Activated CD4-positive, alpha-beta T cell treated with anti-CD3 and anti-CD28 coated beads for 48 hours (primary cell): ENCODE measurements at regions not wholly inside any gene's neighbourhood (a gene's known extent, or its start where the extent isn't known, plus 50 kb on each side); places are given as distances from the start of the nearest gene placed in this dataset.
"Not testable (repeated sequence)": the region's sequence is repeated elsewhere in the genome, so short reads cannot be mapped to it uniquely, and the experiment has no call there.

Source experiments
- DNase-seq: peaks from one replicate; pipeline ENCODE4 v3.0.0-alpha.2; 2020

GRCh38 chr1:232147215-232147614, 482.7 kb downstream of the SIPA1L2 start:
- no peak for DNase-seq

GRCh38 chr1:232146514-232146913, 483.4 kb downstream of the SIPA1L2 start:
- DNase-seq, result no peak

- no peak for DNase-seq
These were observed 484.2 kb downstream of the SIPA1L2 start for GRCh38 chr1:232145768-232146167.

GRCh38 chr1:232144696-232145230, 485.2 kb downstream of the SIPA1L2 start:
- DNase-seq, result no peak

GRCh38 chr1:232143315-232143886, 486.5 kb downstream of the SIPA1L2 start:
- no peak for DNase-seq

- DNase-seq, result no peak
These were observed 487.3 kb downstream of the SIPA1L2 start for GRCh38 chr1:232142403-232143314.

- DNase-seq, result not testable (repeated sequence)
These were observed 488.8 kb downstream of the SIPA1L2 start for GRCh38 chr1:232141167-232141448.

GRCh38 chr1:232140419-232141166, 489.3 kb downstream of the SIPA1L2 start:
- DNase-seq, result no peak

GRCh38 chr1:232139444-232139843, 490.5 kb downstream of the SIPA1L2 start:
- no peak for DNase-seq

- no peak for DNase-seq
These were observed 491.9 kb downstream of the SIPA1L2 start for GRCh38 chr1:232138044-232138443.

- DNase-seq, result no peak
These were observed 492.9 kb downstream of the SIPA1L2 start for GRCh38 chr1:232137066-232137465.

GRCh38 chr1:232136136-232136535, 493.8 kb downstream of the SIPA1L2 start:
- no peak for DNase-seq

GRCh38 chr1:232134365-232134764, 495.6 kb downstream of the SIPA1L2 start:
- DNase-seq, result no peak

- DNase-seq, result no peak
These were observed 497.4 kb downstream of the SIPA1L2 start for GRCh38 chr1:232132572-232132971.

- no peak for DNase-seq
These were observed 498.1 kb downstream of the SIPA1L2 start for GRCh38 chr1:232131715-232132391.

GRCh38 chr1:232130815-232131480, 499.0 kb downstream of the SIPA1L2 start:
- DNase-seq, result no peak

GRCh38 chr1:232127190-232127589, 500.6 kb downstream of the DISC1 start:
- no peak for DNase-seq

- no peak for DNase-seq
These were observed 497.4 kb downstream of the DISC1 start for GRCh38 chr1:232123775-232124659.

GRCh38 chr1:232117903-232118302, 491.3 kb downstream of the DISC1 start:
- not testable (repeated sequence) for DNase-seq

- DNase-seq, result no peak
These were observed 488.4 kb downstream of the DISC1 start for GRCh38 chr1:232114985-232115384.

- DNase-seq, result no peak
These were observed 485.5 kb downstream of the DISC1 start for GRCh38 chr1:232112076-232112475.
